HEK293 (cell line): ENCODE measurements at regions not wholly inside any gene's neighbourhood (a gene's known extent, or its start where the extent isn't known, plus 50 kb on each side); places are given as distances from the start of the nearest gene placed in this dataset.

Experiments
- CTCF ChIA-PET: fragments of 350-600 bp; formaldehyde crosslinking; extraction: SDS; loops from one replicate; lab custom pipeline; 2021; ENCODE audit warnings: antibody characterized with exemption; lab: Yijun Ruan, JAX
- POLR2A ChIA-PET: fragments of 300-600 bp; formaldehyde crosslinking; extraction: SDS; loops from one replicate; lab custom pipeline; 2020; ENCODE audit warnings: antibody characterized with exemption, inconsistent platforms; lab: Yijun Ruan, JAX
- H3K27ac ChIP-seq: fragments of 200-500 bp; sonication (Bioruptor generic); 2 replicates; pipeline ENCODE4 v1.5.1; 2014; ENCODE audit warnings: low read depth, low read length, control low read depth, inconsistent platforms; ENCODE audit errors: extremely low read depth
- H3K36me3 ChIP-seq, 2 experiments: fragments of 200-500 bp in 1 of 2; sonication (Bioruptor generic) in 1 of 2; 1 replicate in 1 of 2; 2 replicates in 1 of 2; pipeline ENCODE4 v1.5.1; 2014 to 2017; ENCODE audit warnings: inconsistent platforms in 2 of 2, low read length in 2 of 2; ENCODE audit not compliant: control insufficient read depth in 2 of 2, insufficient read depth in 1 of 2
- H3K4me1 ChIP-seq: fragments of 200-500 bp; sonication (Bioruptor generic); 2 replicates; pipeline ENCODE4 v1.5.1; 2014; ENCODE audit warnings: mild to moderate bottlenecking, low read length, inconsistent platforms; ENCODE audit not compliant: control insufficient read depth, insufficient read depth
- H3K4me3 ChIP-seq: 2 replicates; pipeline ENCODE4 v1.5.1; 2011; ENCODE audit warnings: low read depth, mild to moderate bottlenecking, control low read depth, low read length, moderate library complexity
- H3K9me3 ChIP-seq: fragments of 200-500 bp; sonication (Bioruptor generic); 2 replicates; pipeline ENCODE4 v1.5.1; 2014; ENCODE audit warnings: low read depth, low read length, inconsistent platforms; ENCODE audit not compliant: control insufficient read depth, insufficient read depth
- BCL6B ChIP-seq: fragments of 450-650 bp; formaldehyde crosslinking; IDR thresholded peaks from 2 replicates; pipeline ENCODE4 v1.5.1; 2017; ENCODE audit warnings: missing biosample characterization, missing genetic modification characterization
- KLF17 ChIP-seq: fragments of 450-650 bp; formaldehyde crosslinking; IDR thresholded peaks from 2 replicates; pipeline ENCODE4 v1.5.1; 2016; ENCODE audit warnings: missing biosample characterization, missing genetic modification characterization
- KLF7 ChIP-seq: fragments of 450-650 bp; formaldehyde crosslinking; IDR thresholded peaks from 2 replicates; pipeline ENCODE4 v1.5.1; 2016; ENCODE audit warnings: missing biosample characterization, missing genetic modification characterization, borderline replicate concordance
- MEIS1 ChIP-seq: sonication (generic); formaldehyde crosslinking; IDR thresholded peaks from 2 replicates; pipeline ENCODE4 v1.8.1; 2022; ENCODE audit warnings: missing genetic modification reagents, mild to moderate bottlenecking, borderline replicate concordance
- ZBTB20 ChIP-seq: fragments of 450-650 bp; formaldehyde crosslinking; IDR thresholded peaks from 2 replicates; pipeline ENCODE4 v1.5.1; 2016; ENCODE audit warnings: missing biosample characterization, missing genetic modification characterization
- ZBTB48 ChIP-seq: fragments of 450-650 bp; formaldehyde crosslinking; IDR thresholded peaks from 2 replicates; pipeline ENCODE4 v1.5.1; 2016; ENCODE audit warnings: missing biosample characterization, missing genetic modification characterization
- ZBTB8A ChIP-seq: fragments of 450-650 bp; formaldehyde crosslinking; IDR thresholded peaks from 2 replicates; pipeline ENCODE4 v1.5.1; 2016; ENCODE audit warnings: missing biosample characterization, missing genetic modification characterization
- ZFHX2 ChIP-seq: fragments of 450-650 bp; formaldehyde crosslinking; conservative IDR thresholded peaks from 2 replicates; pipeline ENCODE4 v1.5.1; 2016; ENCODE audit warnings: missing biosample characterization, missing genetic modification characterization
- ZFP41 ChIP-seq: fragments of 450-650 bp; formaldehyde crosslinking; IDR thresholded peaks from 2 replicates; pipeline ENCODE4 v1.5.1; 2016; ENCODE audit warnings: missing biosample characterization, missing genetic modification characterization, borderline replicate concordance
- ZNF140 ChIP-seq: fragments of 450-650 bp; formaldehyde crosslinking; IDR thresholded peaks from 2 replicates; pipeline ENCODE4 v1.5.1; 2016; ENCODE audit warnings: missing biosample characterization, missing genetic modification characterization
- ZNF146 ChIP-seq: fragments of 450-650 bp; formaldehyde crosslinking; IDR thresholded peaks from 2 replicates; pipeline ENCODE4 v1.5.1; 2016; ENCODE audit warnings: missing biosample characterization, missing genetic modification characterization
- ZNF169 ChIP-seq: fragments of 450-650 bp; formaldehyde crosslinking; IDR thresholded peaks from 2 replicates; pipeline ENCODE4 v1.5.1; 2016; ENCODE audit warnings: missing biosample characterization, missing genetic modification characterization
- ZNF701 ChIP-seq: fragments of 450-650 bp; formaldehyde crosslinking; IDR thresholded peaks from 2 replicates; pipeline ENCODE4 v1.5.1; 2016; ENCODE audit warnings: missing biosample characterization, missing genetic modification characterization
- ZNF776 ChIP-seq: fragments of 450-650 bp; formaldehyde crosslinking; IDR thresholded peaks from 2 replicates; pipeline ENCODE4 v1.5.0; 2017; ENCODE audit warnings: missing biosample characterization, missing genetic modification characterization, borderline replicate concordance
- ZSCAN30 ChIP-seq: fragments of 450-650 bp; IDR thresholded peaks from 2 replicates; pipeline ENCODE4 v1.5.1; 2018; ENCODE audit warnings: missing biosample characterization, mild to moderate bottlenecking, missing genetic modification characterization, moderate library complexity
- TF ChIP-seq, protein P1 (sequence below): fragments of 450-650 bp; formaldehyde crosslinking; IDR thresholded peaks from 2 replicates; pipeline ENCODE4 v1.5.1; 2016; ENCODE audit warnings: missing biosample characterization, missing genetic modification characterization, low read depth
- TF ChIP-seq, protein P2 (sequence below): fragments of 450-650 bp; formaldehyde crosslinking; IDR thresholded peaks from 2 replicates; pipeline ENCODE4 v1.5.1; 2017; ENCODE audit warnings: missing biosample characterization, missing genetic modification characterization

GRCh38 chrX:97846228-97846627 lies 962.5 kb downstream of the RPA4 start:
- ChIA-PET POLR2A (no interaction called here), CTCF (no interaction called here)
- Histone ChIP-seq H3K4me3 (no peak overlapping the region), H3K27ac (no peak overlapping the region), H3K9me3 (peaks cover 2% of the 10 kb centered on the region; the same call in 1 of the 2 replicates), H3K4me1 (no peaks in the 10 kb centered on the region), H3K36me3 (no peaks in the 10 kb centered on the region)
- TF ChIP-seq ZFHX2 (tag by site-specific recombination) (no peak), ZNF146 (no peak), ZFP41 (tag by site-specific recombination) (no peak), ZNF140 (no peak), ZNF776 (no peak), BCL6B (tag by site-specific recombination) (no peak), ZNF169 (no peak), ZBTB8A (no peak), ZBTB20 (tag by site-specific recombination) (no peak)
- TF ChIP-seq, protein P1, sequence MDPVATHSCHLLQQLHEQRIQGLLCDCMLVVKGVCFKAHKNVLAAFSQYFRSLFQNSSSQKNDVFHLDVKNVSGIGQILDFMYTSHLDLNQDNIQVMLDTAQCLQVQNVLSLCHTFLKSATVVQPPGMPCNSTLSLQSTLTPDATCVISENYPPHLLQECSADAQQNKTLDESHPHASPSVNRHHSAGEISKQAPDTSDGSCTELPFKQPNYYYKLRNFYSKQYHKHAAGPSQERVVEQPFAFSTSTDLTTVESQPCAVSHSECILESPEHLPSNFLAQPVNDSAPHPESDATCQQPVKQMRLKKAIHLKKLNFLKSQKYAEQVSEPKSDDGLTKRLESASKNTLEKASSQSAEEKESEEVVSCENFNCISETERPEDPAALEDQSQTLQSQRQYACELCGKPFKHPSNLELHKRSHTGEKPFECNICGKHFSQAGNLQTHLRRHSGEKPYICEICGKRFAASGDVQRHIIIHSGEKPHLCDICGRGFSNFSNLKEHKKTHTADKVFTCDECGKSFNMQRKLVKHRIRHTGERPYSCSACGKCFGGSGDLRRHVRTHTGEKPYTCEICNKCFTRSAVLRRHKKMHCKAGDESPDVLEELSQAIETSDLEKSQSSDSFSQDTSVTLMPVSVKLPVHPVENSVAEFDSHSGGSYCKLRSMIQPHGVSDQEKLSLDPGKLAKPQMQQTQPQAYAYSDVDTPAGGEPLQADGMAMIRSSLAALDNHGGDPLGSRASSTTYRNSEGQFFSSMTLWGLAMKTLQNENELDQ, result no peak
- TF ChIP-seq, protein P2, sequence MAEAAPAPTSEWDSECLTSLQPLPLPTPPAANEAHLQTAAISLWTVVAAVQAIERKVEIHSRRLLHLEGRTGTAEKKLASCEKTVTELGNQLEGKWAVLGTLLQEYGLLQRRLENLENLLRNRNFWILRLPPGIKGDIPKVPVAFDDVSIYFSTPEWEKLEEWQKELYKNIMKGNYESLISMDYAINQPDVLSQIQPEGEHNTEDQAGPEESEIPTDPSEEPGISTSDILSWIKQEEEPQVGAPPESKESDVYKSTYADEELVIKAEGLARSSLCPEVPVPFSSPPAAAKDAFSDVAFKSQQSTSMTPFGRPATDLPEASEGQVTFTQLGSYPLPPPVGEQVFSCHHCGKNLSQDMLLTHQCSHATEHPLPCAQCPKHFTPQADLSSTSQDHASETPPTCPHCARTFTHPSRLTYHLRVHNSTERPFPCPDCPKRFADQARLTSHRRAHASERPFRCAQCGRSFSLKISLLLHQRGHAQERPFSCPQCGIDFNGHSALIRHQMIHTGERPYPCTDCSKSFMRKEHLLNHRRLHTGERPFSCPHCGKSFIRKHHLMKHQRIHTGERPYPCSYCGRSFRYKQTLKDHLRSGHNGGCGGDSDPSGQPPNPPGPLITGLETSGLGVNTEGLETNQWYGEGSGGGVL (tag by site-specific recombination), result no peak

GRCh38 chrX:97846718-97847237 lies 963.1 kb downstream of the RPA4 start:
- H3K4me3 ChIP-seq, result no peak overlapping the region
- CTCF ChIA-PET, result no interaction called here
- no peaks in the 10 kb centered on the region for H3K4me1 ChIP-seq
- POLR2A ChIA-PET, result no interaction called here
- TF ChIP-seq KLF17 (tag by site-specific recombination) (no peak), MEIS1 (CRISPR knock-in tag) (no peak), KLF7 (no peak), ZBTB48 (tag by site-specific recombination) (no peak), ZSCAN30 (tag by site-specific recombination) (no peak), ZNF701 (tag by site-specific recombination) (no peak)
- H3K9me3 ChIP-seq, result peaks cover 2% of the 10 kb centered on the region; the same call in 1 of the 2 replicates
- H3K36me3 ChIP-seq, result no peaks in the 10 kb centered on the region
- no peak overlapping the region for H3K27ac ChIP-seq
